ENCODE measurements at regions not wholly inside any gene's neighbourhood (a gene's known extent, or its start where the extent isn't known, plus 50 kb on each side); places are given as distances from the start of the nearest gene placed in this dataset.

- no peak for TF ChIP-seq BHLHE40 (IDR thresholded peaks at IDR 0.05; ENCODE audit: low read depth, low read length)
- no peak for TF ChIP-seq CEBPB (IDR thresholded peaks at IDR 0.05; ENCODE audit: low read depth, low read length)
- TF ChIP-seq, protein P1, sequence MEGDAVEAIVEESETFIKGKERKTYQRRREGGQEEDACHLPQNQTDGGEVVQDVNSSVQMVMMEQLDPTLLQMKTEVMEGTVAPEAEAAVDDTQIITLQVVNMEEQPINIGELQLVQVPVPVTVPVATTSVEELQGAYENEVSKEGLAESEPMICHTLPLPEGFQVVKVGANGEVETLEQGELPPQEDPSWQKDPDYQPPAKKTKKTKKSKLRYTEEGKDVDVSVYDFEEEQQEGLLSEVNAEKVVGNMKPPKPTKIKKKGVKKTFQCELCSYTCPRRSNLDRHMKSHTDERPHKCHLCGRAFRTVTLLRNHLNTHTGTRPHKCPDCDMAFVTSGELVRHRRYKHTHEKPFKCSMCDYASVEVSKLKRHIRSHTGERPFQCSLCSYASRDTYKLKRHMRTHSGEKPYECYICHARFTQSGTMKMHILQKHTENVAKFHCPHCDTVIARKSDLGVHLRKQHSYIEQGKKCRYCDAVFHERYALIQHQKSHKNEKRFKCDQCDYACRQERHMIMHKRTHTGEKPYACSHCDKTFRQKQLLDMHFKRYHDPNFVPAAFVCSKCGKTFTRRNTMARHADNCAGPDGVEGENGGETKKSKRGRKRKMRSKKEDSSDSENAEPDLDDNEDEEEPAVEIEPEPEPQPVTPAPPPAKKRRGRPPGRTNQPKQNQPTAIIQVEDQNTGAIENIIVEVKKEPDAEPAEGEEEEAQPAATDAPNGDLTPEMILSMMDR (conservative IDR thresholded peaks at IDR 0.05; ENCODE audit: low read depth, low read length), result no peak
- no peak for TF ChIP-seq POLR2A (IDR thresholded peaks at IDR 0.05; ENCODE audit: low read depth, low read length)
- no peak for TF ChIP-seq MAZ (IDR thresholded peaks at IDR 0.05; ENCODE audit: borderline replicate concordance, low read depth, low read length)
- no peak for TF ChIP-seq USF2 (IDR thresholded peaks at IDR 0.05; ENCODE audit: low read depth, low read length)
- TF ChIP-seq, protein P2, sequence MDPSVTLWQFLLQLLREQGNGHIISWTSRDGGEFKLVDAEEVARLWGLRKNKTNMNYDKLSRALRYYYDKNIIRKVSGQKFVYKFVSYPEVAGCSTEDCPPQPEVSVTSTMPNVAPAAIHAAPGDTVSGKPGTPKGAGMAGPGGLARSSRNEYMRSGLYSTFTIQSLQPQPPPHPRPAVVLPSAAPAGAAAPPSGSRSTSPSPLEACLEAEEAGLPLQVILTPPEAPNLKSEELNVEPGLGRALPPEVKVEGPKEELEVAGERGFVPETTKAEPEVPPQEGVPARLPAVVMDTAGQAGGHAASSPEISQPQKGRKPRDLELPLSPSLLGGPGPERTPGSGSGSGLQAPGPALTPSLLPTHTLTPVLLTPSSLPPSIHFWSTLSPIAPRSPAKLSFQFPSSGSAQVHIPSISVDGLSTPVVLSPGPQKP (IDR thresholded peaks at IDR 0.05; ENCODE audit: borderline replicate concordance, low read depth, low read length), result no peak
- no peak for TF ChIP-seq RFX5 (IDR thresholded peaks at IDR 0.05; ENCODE audit: low read depth, low read length)
- TF ChIP-seq FOS (IDR thresholded peaks at IDR 0.05; ENCODE audit: low read depth, low read length), result no peak
- no peak for TF ChIP-seq SMC3 (IDR thresholded peaks at IDR 0.05; ENCODE audit: low read depth, low read length)
- TF ChIP-seq MAFK (IDR thresholded peaks at IDR 0.05; ENCODE audit: low read depth, low read length), result no peak
- TF ChIP-seq RCOR1 (IDR thresholded peaks at IDR 0.05; ENCODE audit: insufficient replicate concordance, low read length), result no peak
These were observed 104.1 kb downstream of the GAS1 start for GRCh38 chr9:86843206-86843605.
